K562 (cell line): ENCODE measurements at regions not wholly inside any gene's neighbourhood (a gene's known extent, or its start where the extent isn't known, plus 50 kb on each side); places are given as distances from the start of the nearest gene placed in this dataset.

Source experiments
- ATAC-seq: fragments of 200-7000 bp; cut with Tn5 transposase; 3 replicates; pipeline ENCODE4 v1.9.1; 2020; ENCODE audit warnings: moderate library complexity
- BruUV-seq: library from RNA; stranded (reverse); fragments of 400-500 nt; replicated peaks from 2 replicates; lab custom pipeline; 2021; lab: Mats Ljungman, UMichigan
- CTCF ChIA-PET: fragments of 300-600 bp; formaldehyde crosslinking; extraction: SDS; loops from one replicate; lab custom pipeline; 2021; ENCODE audit warnings: low intra/inter-chr PET ratio; lab: Yijun Ruan, JAX
- POLR2A ChIA-PET: fragments of 300-600, 350-650 bp; sonication (Branson Sonifier 250); formaldehyde crosslinking; extraction: SDS; loops from one replicate; lab custom pipeline; 2021; ENCODE audit warnings: antibody characterized with exemption, inconsistent platforms; lab: Yijun Ruan, JAX
- DNase-seq, 4 experiments: peaks; one replicate each; pipeline versions ENCODE4 v3.0.0 to v3.0.0-alpha.2; 2011 to 2018; ENCODE audit warnings: low spot score in 3 of 4, mixed read lengths in 3 of 4; ENCODE audit errors: extremely low read depth in 1 of 4
- FAIRE-seq: peaks from 2 replicates; lab custom pipeline; 2011; peaks lifted over from hg19 to GRCh38; lab: Jason Lieb, UNC
- H2AFZ ChIP-seq: 2 replicates; pipeline ENCODE4 v1.6.0; 2011; ENCODE audit warnings: low read depth, low read length, control low read depth, inconsistent platforms
- H3K27ac ChIP-seq: fragments of 200-600 bp; 3 replicates; pipeline ENCODE4 v1.8.0; 2011; ENCODE audit warnings: low read depth, mild to moderate bottlenecking, control low read depth, inconsistent platforms, low read length, moderate library complexity, mixed read lengths; ENCODE audit errors: extremely low read depth
- H3K27me3 ChIP-seq, 2 experiments: fragments of 300-600 bp in 1 of 2; 2 replicates in 1 of 2; 3 replicates in 1 of 2; pipeline versions ENCODE4 v1.6.0 to v1.8.0; 2011; ENCODE audit warnings: inconsistent platforms in 2 of 2, low read length in 2 of 2, mild to moderate bottlenecking in 1 of 2, mixed read lengths in 1 of 2, moderate library complexity in 1 of 2; ENCODE audit not compliant: control insufficient read depth in 2 of 2, insufficient read depth in 2 of 2
- H3K36me3 ChIP-seq: fragments of 300-600 bp; 3 replicates; pipeline ENCODE4 v1.8.0; 2011; ENCODE audit warnings: mild to moderate bottlenecking, low read length, inconsistent platforms; ENCODE audit not compliant: control insufficient read depth, insufficient read depth
- H3K4me1 ChIP-seq, 2 experiments: fragments of 200-600 bp in 1 of 2; replicated peaks in 1 of 2; 2 replicates in 1 of 2; 3 replicates in 1 of 2; pipeline versions ENCODE4 v1.5.1 to v1.8.0; 2011; ENCODE audit warnings: inconsistent platforms in 2 of 2, low read length in 2 of 2, mild to moderate bottlenecking in 1 of 2, mixed read lengths in 1 of 2, moderate library complexity in 1 of 2; ENCODE audit not compliant: control insufficient read depth in 2 of 2, insufficient read depth in 2 of 2
- H3K4me2 ChIP-seq: 2 replicates; pipeline ENCODE4 v1.6.1; 2011; ENCODE audit warnings: low read length, control low read depth, inconsistent platforms, mixed read lengths; ENCODE audit not compliant: insufficient read depth
- H3K4me3 ChIP-seq: fragments of 200-600 bp; sonication (generic), shearing (Covaris generic); 2 replicates; pipeline ENCODE4 v1.5.1; 2016; ENCODE audit warnings: control low read depth, inconsistent platforms
- H3K79me2 ChIP-seq: fragments of 200-600 bp; 3 replicates; pipeline ENCODE4 v1.8.0; 2011; ENCODE audit warnings: low read length, inconsistent platforms; ENCODE audit not compliant: control insufficient read depth, insufficient read depth
- H3K9ac ChIP-seq, 2 experiments: 2 replicates each; pipeline versions ENCODE4 v1.6.0 to v1.6.1; 2011; ENCODE audit warnings: low read depth in 2 of 2, low read length in 2 of 2, control low read depth in 1 of 2, inconsistent platforms in 1 of 2, mild to moderate bottlenecking in 1 of 2, mixed read lengths in 1 of 2; ENCODE audit not compliant: insufficient read depth in 1 of 2
- H3K9me1 ChIP-seq: one replicate; pipeline ENCODE4 v1.6.0; 2011; ENCODE audit warnings: inconsistent platforms, mild to moderate bottlenecking, low read length, moderate library complexity; ENCODE audit not compliant: control insufficient read depth, insufficient read depth
- H3K9me3 ChIP-seq: replicated peaks from 2 replicates; pipeline ENCODE4 v1.5.1; 2011; ENCODE audit warnings: low read depth, low read length, inconsistent platforms; ENCODE audit not compliant: control insufficient read depth, insufficient read depth
- H4K20me1 ChIP-seq: replicated peaks from 2 replicates; pipeline ENCODE4 v1.6.1; 2011; ENCODE audit warnings: low read length, inconsistent platforms, mixed read lengths; ENCODE audit not compliant: control insufficient read depth, insufficient read depth
- BRD4 ChIP-seq: fragments of 200-600 bp; sonication (generic); IDR thresholded peaks from 2 replicates; pipeline ENCODE4 v1.6.1; 2017; ENCODE audit warnings: inconsistent platforms
- C11orf30 ChIP-seq: fragments of 450-650 bp; IDR thresholded peaks from 2 replicates; pipeline ENCODE4 v1.6.1; 2016; ENCODE audit warnings: low read depth, mild to moderate bottlenecking
- CBFA2T2 ChIP-seq: fragments of 450-650 bp; conservative IDR thresholded peaks from 2 replicates; pipeline ENCODE4 v1.6.1; 2017; ENCODE audit warnings: mild to moderate bottlenecking
- E4F1 ChIP-seq: fragments of 250-450 bp; sonication (Bioruptor Pico); IDR thresholded peaks from 2 replicates; pipeline ENCODE4 v1.5.0; 2021; ENCODE audit warnings: mild to moderate bottlenecking, borderline replicate concordance
- HLTF ChIP-seq: fragments of 450-650 bp; IDR thresholded peaks from 2 replicates; pipeline ENCODE4 v1.6.1; 2016
- KLF6 ChIP-seq: fragments of 250-450 bp; sonication (Bioruptor Pico); IDR thresholded peaks from 2 replicates; pipeline ENCODE4 v1.4.0; 2020; ENCODE audit warnings: mild to moderate bottlenecking, moderate library complexity, borderline replicate concordance
- MEIS2 ChIP-seq: fragments of 450-650 bp; IDR thresholded peaks from 2 replicates; pipeline ENCODE4 v1.6.1; 2014; ENCODE audit warnings: mild to moderate bottlenecking; ENCODE audit not compliant: partially characterized antibody
- NR2C1 ChIP-seq, 2 experiments: fragments of 450-650 bp; IDR thresholded peaks; 2 replicates each; pipeline ENCODE4 v1.6.1; 2017; ENCODE audit warnings: mild to moderate bottlenecking in 2 of 2, antibody characterized with exemption in 1 of 2, inconsistent platforms in 1 of 2, missing compliant biosample characterization in 1 of 2, missing genetic modification characterization in 1 of 2
- PPARD ChIP-seq: fragments of 250-450 bp; sonication (Bioruptor Pico); IDR thresholded peaks from 2 replicates; pipeline ENCODE4 v1.8.0; 2022; ENCODE audit warnings: inconsistent platforms, mild to moderate bottlenecking, moderate library complexity
- SMARCC2 ChIP-seq: fragments of 450-650 bp; IDR thresholded peaks from 2 replicates; pipeline ENCODE4 v1.6.1; 2017; ENCODE audit warnings: antibody characterized with exemption, moderate library complexity, mild to moderate bottlenecking, low read depth
- SUPT5H ChIP-seq: fragments of 450-650 bp; IDR thresholded peaks from 2 replicates; pipeline ENCODE4 v1.6.1; 2016
- ZBTB26 ChIP-seq: fragments of 450-650 bp; formaldehyde crosslinking; IDR thresholded peaks from 2 replicates; pipeline ENCODE4 v1.4.0; 2022; ENCODE audit warnings: missing genetic modification characterization
- ZFP36 ChIP-seq: fragments of 150-350 bp; IDR thresholded peaks from 2 replicates; pipeline ENCODE4 v1.6.1; 2018; ENCODE audit warnings: low read length, low read depth; ENCODE audit not compliant: partially characterized antibody
- ZKSCAN3 ChIP-seq: fragments of 250-450 bp; sonication (Bioruptor Pico); IDR thresholded peaks from 2 replicates; pipeline ENCODE4 v1.4.0; 2020
- ZNF232 ChIP-seq: sonication (generic); formaldehyde crosslinking; IDR thresholded peaks from 2 replicates; pipeline ENCODE4 v1.8.0; 2022; ENCODE audit warnings: mild to moderate bottlenecking, missing genetic modification reagents
- ZNF445 ChIP-seq: fragments of 250-450 bp; sonication (Bioruptor Pico); IDR thresholded peaks from 2 replicates; pipeline ENCODE4 v1.4.0; 2020; ENCODE audit warnings: low read depth, mild to moderate bottlenecking, moderate library complexity
- WGBS: fragments of 100-300 bp; shearing (Covaris generic); methylation state at CpG from one replicate; pipeline ENCODE4 v1.1.6; 2016; ENCODE audit warnings: low coverage, mixed read lengths; ENCODE audit not compliant: insufficient coverage; ENCODE audit errors: missing lambda C conversion rate; 5-methylcytosine and 5-hydroxymethylcytosine counted together
- in situ Hi-C: fragments of 300-500 bp; cut with MboI; formaldehyde crosslinking; loops from 4 replicates; pipeline ENCODE4 v1.15.0; 2018; ENCODE audit warnings: inconsistent platforms, mixed read lengths
- intact Hi-C: fragments of 100-400 bp; cut with micrococcal nuclease; formaldehyde crosslinking; loops from 2 replicates; pipeline ENCODE4 v1.14.2; 2022

GRCh38 chr12:76249501-76249900 lies 98.7 kb downstream of the BBS10 start:
- DNase-seq (no peak), ATAC-seq (no peak), FAIRE-seq (peak; percentile 6)
- intact Hi-C loops (no loop called here), in situ Hi-C loops (no loop called here)
- TF ChIP-seq CBFA2T2 (no peak), MEIS2 (peak; percentile 52)
- POLR2A ChIA-PET, result interaction anchor here (0.7 kb wide), 1 partner anchor 519 kb away, joined by 3 read pairs; no protein-coding TSS in a partner anchor
- Histone ChIP-seq H3K4me1 (peaks cover 0 to 5% of the 10 kb centered on the region in 2 experiments; a peak in 1 of 5 replicates), H3K9ac (no peak overlapping the region), H3K79me2 (no peaks in the 10 kb centered on the region), H3K9me1 (no peaks in the 10 kb centered on the region), H2AFZ (no peak overlapping the region), H3K27me3 (no peaks in the 10 kb centered on the region), H3K4me3 (no peak overlapping the region), H3K36me3 (no peaks in the 10 kb centered on the region), H3K4me2 (no peak overlapping the region), H4K20me1 (no peaks in the 10 kb centered on the region), H3K9me3 (no peaks in the 10 kb centered on the region), H3K27ac (no peak overlapping the region)
- 6% methylated on average over 2 of the region's 2 CpGs for WGBS
- CTCF ChIA-PET, result no interaction called here
- no TSS peak for BruUV-seq

DNA sequence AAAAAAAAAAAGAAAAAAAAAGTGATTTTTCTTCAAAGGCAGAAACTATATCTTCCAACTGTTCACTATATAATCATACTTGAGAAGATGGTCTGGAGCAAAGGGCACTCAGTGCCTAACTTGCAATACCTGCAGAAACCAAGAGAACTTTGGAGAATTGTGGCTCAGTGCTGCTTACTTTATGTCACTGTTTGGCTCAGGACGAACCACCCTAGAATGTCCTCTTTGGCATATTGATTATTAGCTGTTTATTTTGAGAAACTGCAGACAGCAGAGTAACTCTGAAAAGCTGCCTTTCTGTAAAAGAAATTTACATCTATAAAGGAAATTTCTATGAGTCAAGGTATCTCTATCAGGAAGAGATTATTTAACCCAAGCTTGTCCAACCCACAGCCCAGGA lies 100.2 kb downstream of the BBS10 start:
- POLR2A ChIA-PET, result no interaction called here
- no peaks in the 10 kb centered on the region for H3K79me2 ChIP-seq

More for the DNA sequence above, 100.2 kb downstream of the BBS10 start:
- no peak for ATAC-seq
- FAIRE-seq, result no peak
- peaks cover 0 to 5% of the 10 kb centered on the region in 2 experiments; a peak in 1 of 5 replicates for H3K4me1 ChIP-seq
- no peak overlapping the region for H3K27ac ChIP-seq
- in situ Hi-C loops (no loop called here), intact Hi-C loops (no loop called here)
- DNase-seq, result no peak
- 10% methylated on average over 1 of the region's 1 CpG for WGBS
- no peak overlapping the region for H3K4me3 ChIP-seq
- H3K36me3 ChIP-seq, result no peaks in the 10 kb centered on the region
- no peaks in the 10 kb centered on the region for H4K20me1 ChIP-seq
- no TSS peak for BruUV-seq
- no peak overlapping the region for H3K9ac ChIP-seq
- H3K4me2 ChIP-seq, result no peak overlapping the region
- TF ChIP-seq ZKSCAN3 (CRISPR knock-in tag) (no peak), SMARCC2 (no peak), E4F1 (CRISPR knock-in tag) (no peak), BRD4 (no peak), SUPT5H (no peak), ZNF445 (no peak), HLTF (no peak), PPARD (CRISPR knock-in tag) (no peak), ZFP36 (no peak), C11orf30 (no peak), NR2C1 (IDR thresholded peaks at IDR 0.05) (no peak), NR2C1 (tag; IDR thresholded peaks at IDR 0.05) (no peak), ZNF232 (CRISPR knock-in tag) (no peak), KLF6 (CRISPR knock-in tag) (no peak), ZBTB26 (no peak)
- no peak overlapping the region for H2AFZ ChIP-seq
- H3K27me3 ChIP-seq, result no peaks in the 10 kb centered on the region
- H3K9me3 ChIP-seq, result no peaks in the 10 kb centered on the region
- H3K9me1 ChIP-seq, result no peaks in the 10 kb centered on the region
- CTCF ChIA-PET, result no interaction called here
